ENCODE measurements at regions not wholly inside any gene's neighbourhood (a gene's known extent, or its start where the extent isn't known, plus 50 kb on each side); places are given as distances from the start of the nearest gene placed in this dataset.

DNA sequence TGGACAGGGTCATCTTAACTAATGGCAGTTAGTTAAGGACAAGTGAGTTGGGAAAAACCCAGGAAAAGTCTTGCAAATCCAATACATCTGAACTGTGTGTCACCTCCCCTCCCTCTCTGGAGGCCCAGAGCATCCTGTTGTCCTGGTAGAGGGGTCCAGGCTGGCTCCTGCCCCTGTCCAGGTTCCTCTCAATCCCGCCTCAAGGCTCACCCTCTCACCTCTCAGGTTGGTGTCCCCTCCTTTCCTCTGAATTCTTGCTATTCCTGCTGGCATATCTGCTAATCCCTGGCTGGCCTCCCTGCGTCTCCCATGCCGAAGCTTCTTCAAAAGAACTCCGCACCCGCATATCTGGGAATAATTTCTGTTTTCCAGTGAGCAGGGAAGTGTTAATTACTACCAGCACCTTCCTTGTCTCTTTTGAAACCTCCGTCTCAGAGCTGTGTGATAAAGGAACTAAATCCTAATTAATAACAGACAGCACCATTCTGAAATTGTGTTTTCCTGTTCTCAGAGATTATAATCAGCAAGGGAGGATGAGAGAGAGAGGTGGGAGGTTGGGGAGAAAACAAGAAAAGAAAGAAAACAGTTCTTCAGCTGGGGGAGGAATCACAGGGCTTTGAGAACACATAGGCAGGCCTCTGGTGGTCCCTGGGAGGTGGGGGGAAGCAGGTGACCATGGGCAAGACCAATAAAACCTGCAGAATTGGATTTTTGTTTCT lies 568.0 kb downstream of the PTPRU start:
- no peaks in the 10 kb centered on the region for H3K4me1 ChIP-seq (ENCODE audit: control insufficient read depth, insufficient read depth, low read length)
- ChIA-PET RAD21 (ENCODE audit: unreplicated experiment) (no interaction called here), CTCF (no interaction called here), SMC1A (ENCODE audit: uncharacterized antibody, unreplicated experiment) (no interaction called here), POLR2A (no interaction called here)
- BruUV-seq (replicated peaks): no TSS peak
- intact Hi-C loops (cut with micrococcal nuclease; ENCODE audit: unreplicated experiment) (no loop called here), in situ Hi-C loops (cut with MboI) (no loop called here)
- no peak overlapping the region for H3K4me2 ChIP-seq (ENCODE audit: control insufficient read depth, insufficient read depth)
- ATAC-seq: no peak
- no peaks in the 10 kb centered on the region for H4K20me1 ChIP-seq (ENCODE audit: control insufficient read depth, insufficient read depth)
- H3K9ac ChIP-seq (ENCODE audit: control insufficient read depth, insufficient read depth, low read length): no peak overlapping the region
- peaks cover 0 to 2% of the 10 kb centered on the region in 2 experiments; a peak in 2 of 4 replicates for H3K27me3 ChIP-seq (replicated peaks in 1 of 2; ENCODE audit: control insufficient read depth in 2 of 2, insufficient read depth in 2 of 2, low read length in 1 of 2)
- no peak overlapping the region for H3K27ac ChIP-seq (ENCODE audit: control insufficient read depth, insufficient read depth)
- no peaks in the 10 kb centered on the region for H3K9me3 ChIP-seq (replicated peaks; ENCODE audit: control insufficient read depth, insufficient read depth, low read length)
- no peaks in the 10 kb centered on the region for H3K79me2 ChIP-seq (ENCODE audit: control insufficient read depth, insufficient read depth, low read length)
- H3K4me3 ChIP-seq: no peak overlapping the region
- FAIRE-seq: no peak
- H3K36me3 ChIP-seq (ENCODE audit: control insufficient read depth in 2 of 2, insufficient read depth in 2 of 2, low read length in 1 of 2): no peaks in the 10 kb centered on the region
- DNase-seq (ENCODE audit: low read depth, low spot score): no peak
- 39% methylated on average over 6 of the region's 6 CpGs for WGBS (ENCODE audit: insufficient coverage, insufficient replicate concordance, low lambda C conversion rate, missing lambda C conversion rate)
- no peak for TF ChIP-seq KAT2A (conservative IDR thresholded peaks at IDR 0.05; ENCODE audit: control insufficient read depth, low read depth, low read length)
- TF ChIP-seq SMAD5 (IDR thresholded peaks at IDR 0.05; ENCODE audit: low read depth): no peak
- TF ChIP-seq KLF5 (IDR thresholded peaks at IDR 0.05; ENCODE audit: partially characterized antibody): no peak
- TF ChIP-seq FOS (IDR thresholded peaks at IDR 0.05; ENCODE audit: borderline replicate concordance, extremely low read depth, insufficient read length): no peak
- no peak overlapping the region for H2AFZ ChIP-seq (ENCODE audit: control insufficient read depth, low read depth, low read length)

- RAD21 ChIA-PET (ENCODE audit: unreplicated experiment): no interaction called here
- intact Hi-C loops (cut with micrococcal nuclease; ENCODE audit: unreplicated experiment) (no loop called here), in situ Hi-C loops (cut with MboI) (no loop called here)
- DNase-seq (ENCODE audit: low read depth, low spot score): no peak
- WGBS (ENCODE audit: insufficient coverage, insufficient replicate concordance, low lambda C conversion rate, missing lambda C conversion rate): 7% methylated on average over 4 of the region's 4 CpGs
- no peak for TF ChIP-seq JUNB (IDR thresholded peaks at IDR 0.05)
- TF ChIP-seq, protein P1, sequence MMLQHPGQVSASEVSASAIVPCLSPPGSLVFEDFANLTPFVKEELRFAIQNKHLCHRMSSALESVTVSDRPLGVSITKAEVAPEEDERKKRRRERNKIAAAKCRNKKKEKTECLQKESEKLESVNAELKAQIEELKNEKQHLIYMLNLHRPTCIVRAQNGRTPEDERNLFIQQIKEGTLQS (IDR thresholded peaks at IDR 0.05; ENCODE audit: borderline replicate concordance, extremely low read depth, low read depth, low read length): no peak
- TF ChIP-seq PAX8 (IDR thresholded peaks at IDR 0.05): no peak
- TF ChIP-seq IRF4 (IDR thresholded peaks at IDR 0.05; ENCODE audit: low read depth, low read length): no peak
- TF ChIP-seq SREBF2 (IDR thresholded peaks at IDR 0.05; ENCODE audit: low read length): no peak
- TF ChIP-seq HDAC6 (IDR thresholded peaks at IDR 0.05; ENCODE audit: unreplicated experiment): no peak
- TF ChIP-seq MLLT1 (IDR thresholded peaks at IDR 0.05): no peak
- TF ChIP-seq CTCF (IDR thresholded peaks at IDR 0.05 in 2 of 3, conservative IDR thresholded peaks at IDR 0.05 in 1 of 3; ENCODE audit: control insufficient read depth in 2 of 3, extremely low read depth in 1 of 3, insufficient read depth in 1 of 3, low read depth in 3 of 3, low read length in 3 of 3): no peak
- TF ChIP-seq BHLHE40 (IDR thresholded peaks at IDR 0.05; ENCODE audit: borderline replicate concordance in 1 of 2, low read depth in 2 of 2, low read length in 1 of 2): no peak
- H4K20me1 ChIP-seq (ENCODE audit: control insufficient read depth, insufficient read depth): no peaks in the 10 kb centered on the region
- no peaks in the 10 kb centered on the region for H3K4me1 ChIP-seq (ENCODE audit: control insufficient read depth, insufficient read depth, low read length)
- H2AFZ ChIP-seq (ENCODE audit: control insufficient read depth, low read depth, low read length): no peak overlapping the region
- no peak overlapping the region for H3K27ac ChIP-seq (ENCODE audit: control insufficient read depth, insufficient read depth)
- no peaks in the 10 kb centered on the region for H3K79me2 ChIP-seq (ENCODE audit: control insufficient read depth, insufficient read depth, low read length)
- CTCF ChIA-PET: no interaction called here
- peaks cover 0 to 2% of the 10 kb centered on the region in 2 experiments; a peak in 2 of 4 replicates for H3K27me3 ChIP-seq (replicated peaks in 1 of 2; ENCODE audit: control insufficient read depth in 2 of 2, insufficient read depth in 2 of 2, low read length in 1 of 2)
- SMC1A ChIA-PET (ENCODE audit: uncharacterized antibody, unreplicated experiment): no interaction called here
- H3K4me3 ChIP-seq: no peak overlapping the region
- BruUV-seq (replicated peaks): no TSS peak
- POLR2A ChIA-PET: no interaction called here
- H3K4me2 ChIP-seq (ENCODE audit: control insufficient read depth, insufficient read depth): no peak overlapping the region
- H3K9ac ChIP-seq (ENCODE audit: control insufficient read depth, insufficient read depth, low read length): no peak overlapping the region
- ATAC-seq: no peak
- no peaks in the 10 kb centered on the region for H3K36me3 ChIP-seq (ENCODE audit: control insufficient read depth in 2 of 2, insufficient read depth in 2 of 2, low read length in 1 of 2)
- no peaks in the 10 kb centered on the region for H3K9me3 ChIP-seq (replicated peaks; ENCODE audit: control insufficient read depth, insufficient read depth, low read length)
- no peak for FAIRE-seq
Measured at GRCh38 chr1:29803486-29803885, 567.2 kb downstream of the PTPRU start.
